ENCODE measurements at regions not wholly inside any gene's neighbourhood (a gene's known extent, or its start where the extent isn't known, plus 50 kb on each side); places are given as distances from the start of the nearest gene placed in this dataset.
"Not testable (repeated sequence)": the region's sequence is repeated elsewhere in the genome, so short reads cannot be mapped to it uniquely, and the experiment has no call there.

DNA sequence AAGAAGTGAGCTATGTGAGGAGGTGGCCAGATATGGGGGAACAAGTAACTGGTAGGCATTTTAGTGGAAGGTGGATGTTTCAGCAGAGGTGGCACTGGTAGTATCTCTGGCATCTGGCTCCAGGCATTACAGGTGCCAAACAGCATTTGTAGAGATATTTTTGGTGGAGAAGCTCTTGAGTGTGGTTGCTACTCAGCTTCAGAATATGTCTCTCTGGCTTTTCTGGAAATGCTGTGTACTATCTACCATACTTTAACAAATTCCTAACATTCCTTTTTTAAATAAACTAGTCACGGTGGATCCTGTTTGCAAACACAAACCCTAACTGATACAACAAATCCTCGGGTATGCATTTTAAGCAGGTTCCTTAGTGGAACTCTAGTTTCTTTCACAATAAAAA, 128.0 kb downstream of the BARX2 start:
- no peak for DNase-seq (ENCODE audit: low read depth)

- DNase-seq (ENCODE audit: low read depth): no peak
Measured at GRCh38 chr11:129505266-129505665, 129.6 kb downstream of the BARX2 start.

GRCh38 chr11:129508163-129508562, 132.5 kb downstream of the BARX2 start:
- DNase-seq (ENCODE audit: low read depth): no peak

GRCh38 chr11:129528296-129528695, 152.6 kb downstream of the BARX2 start:
- DNase-seq (ENCODE audit: low read depth): no peak

GRCh38 chr11:129530154-129530895, 154.7 kb downstream of the BARX2 start:
- DNase-seq (ENCODE audit: low read depth): no peak

DNA sequence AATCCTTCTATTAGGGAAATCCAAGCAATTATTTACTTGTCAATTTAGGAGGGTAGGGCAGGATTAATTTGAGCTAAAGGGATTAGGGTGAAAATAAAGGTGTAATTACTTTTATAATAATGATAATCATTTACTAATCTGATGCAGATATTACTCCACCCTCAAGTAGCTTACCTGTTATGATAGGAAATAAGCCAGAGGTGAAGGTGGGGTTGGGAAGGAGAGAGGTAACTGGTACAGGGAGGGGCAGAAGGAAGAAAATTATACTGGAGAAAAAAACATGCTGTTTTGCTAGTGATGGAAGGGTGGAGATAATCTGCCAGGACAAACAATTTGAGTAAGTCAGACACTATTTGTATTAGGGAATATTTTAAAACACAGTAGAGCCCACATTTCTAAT, 157.7 kb downstream of the BARX2 start:
- DNase-seq (ENCODE audit: low read depth): no peak

DNA sequence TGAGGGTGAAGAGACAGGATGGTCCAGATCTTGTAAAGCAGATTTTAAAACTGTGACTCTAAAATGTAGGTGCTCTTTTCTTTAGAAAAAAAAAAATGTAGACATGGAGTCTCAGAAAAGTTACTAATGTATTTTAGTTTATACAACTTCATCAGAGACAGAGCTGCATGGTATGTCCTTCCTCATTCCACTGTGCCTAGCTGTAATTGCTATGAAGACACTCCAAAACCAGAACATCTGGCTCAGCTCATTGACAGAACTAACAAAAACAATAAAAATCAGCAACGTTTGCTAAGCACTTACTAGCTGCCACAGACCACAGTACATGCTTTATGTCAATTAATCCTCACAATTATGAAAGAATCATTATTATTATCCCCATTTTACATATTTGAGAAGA, 160.7 kb downstream of the BARX2 start:
- DNase-seq (ENCODE audit: low read depth): no peak

DNA sequence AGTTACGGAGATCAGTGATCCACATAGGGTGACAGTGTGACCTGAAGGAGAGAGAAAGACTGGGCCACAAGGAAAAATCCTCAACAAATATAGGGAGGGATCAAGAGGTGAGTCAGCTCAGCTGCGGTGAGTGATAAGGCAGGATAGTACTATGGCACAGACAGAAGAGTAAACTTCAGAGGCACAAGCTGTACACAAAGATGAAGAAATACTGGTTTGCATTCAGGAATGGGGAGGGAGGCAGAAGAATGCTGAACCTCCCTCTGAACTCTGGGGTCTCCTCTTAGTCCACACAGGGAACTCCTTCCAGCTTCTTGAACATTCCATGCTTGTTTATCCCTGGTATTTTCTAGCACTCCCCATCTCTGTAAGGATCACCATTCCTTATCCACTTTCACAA, 162.7 kb downstream of the BARX2 start:
- no peak for DNase-seq (ENCODE audit: low read depth)

DNA sequence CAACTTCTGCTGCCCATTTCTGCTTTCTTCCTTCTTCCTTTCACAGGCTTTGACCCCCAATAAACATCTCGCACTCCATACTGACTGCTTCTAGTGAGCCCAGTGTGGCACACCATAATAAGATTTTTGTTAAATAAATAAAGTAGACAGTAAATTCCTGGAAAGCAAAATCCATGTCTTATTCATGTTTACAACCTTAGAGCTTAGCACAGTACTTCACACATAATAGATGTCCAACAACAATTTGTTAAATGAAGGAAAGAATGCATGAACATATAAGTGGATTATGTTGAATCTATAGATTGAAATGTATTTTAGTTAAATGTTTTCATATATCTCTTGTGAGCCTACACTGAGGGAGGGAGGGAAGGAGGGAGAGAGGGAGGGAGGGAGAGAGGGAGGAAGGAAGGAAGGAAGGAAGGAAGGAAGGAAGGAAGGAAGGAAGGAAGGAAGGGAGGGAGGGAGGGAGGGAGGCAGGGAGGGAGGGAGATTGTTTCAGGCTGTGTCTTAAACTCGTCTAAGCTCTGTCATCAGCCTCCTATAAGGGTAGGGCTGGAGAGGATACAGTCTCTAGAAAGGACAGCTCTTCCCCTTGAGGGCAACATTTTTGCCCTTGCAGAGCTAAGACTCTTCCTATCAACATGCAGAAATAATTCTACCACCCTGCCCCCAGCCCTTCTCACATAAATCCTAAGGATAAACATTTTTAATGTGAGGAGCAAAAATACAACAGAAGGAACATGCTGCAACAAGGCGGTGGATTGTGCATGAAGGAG, 168.1 kb downstream of the BARX2 start:
- no peak for DNase-seq (ENCODE audit: low read depth)

- no peak for DNase-seq (ENCODE audit: low read depth)
Measured at GRCh38 chr11:129544691-129545090, 169.0 kb downstream of the BARX2 start.

GRCh38 chr11:129546266-129546665, 170.6 kb downstream of the BARX2 start:
- no peak for DNase-seq (ENCODE audit: low read depth)

DNA sequence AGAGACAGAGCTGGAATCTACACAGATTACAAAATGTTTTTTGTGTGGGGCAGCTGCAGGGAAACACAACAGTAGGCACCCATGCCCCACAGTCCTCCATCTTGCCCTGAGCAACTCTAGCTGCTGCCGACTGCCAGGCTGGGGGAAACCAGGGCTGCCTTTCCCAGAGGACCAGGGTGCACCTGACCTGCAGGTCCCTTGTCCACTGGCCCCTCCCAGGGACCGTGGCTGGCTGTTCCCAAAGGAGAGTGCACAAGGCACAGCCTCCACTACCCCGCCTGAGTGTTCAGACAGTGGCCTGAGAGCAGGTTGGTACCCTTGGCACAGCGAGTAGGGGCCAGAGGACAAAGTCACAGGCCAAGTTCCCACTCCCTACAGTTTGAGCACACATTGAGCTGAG, 181.8 kb downstream of the BARX2 start:
- no peak for DNase-seq (ENCODE audit: low read depth)

DNA sequence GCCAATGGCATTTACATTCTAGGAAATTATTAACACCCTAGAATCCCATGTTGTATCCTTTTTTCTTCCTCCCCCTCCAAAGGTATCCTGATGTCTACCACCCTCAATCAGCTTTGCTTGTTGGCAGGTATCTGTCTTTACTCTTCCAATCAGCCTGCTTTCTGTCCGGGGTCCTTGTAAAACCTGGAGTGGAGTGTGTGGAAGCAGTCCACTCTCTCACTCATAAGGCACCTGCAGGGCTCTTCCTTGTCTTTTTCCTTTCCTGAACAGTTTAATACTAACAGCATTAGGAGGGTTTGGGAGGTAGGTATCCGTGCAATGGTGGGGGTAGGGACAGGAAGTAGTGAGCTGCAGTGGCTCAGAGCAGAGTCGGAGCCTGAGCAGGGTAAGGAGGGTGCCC, 193.4 kb downstream of the BARX2 start:
- DNase-seq (ENCODE audit: low read depth): no peak

DNA sequence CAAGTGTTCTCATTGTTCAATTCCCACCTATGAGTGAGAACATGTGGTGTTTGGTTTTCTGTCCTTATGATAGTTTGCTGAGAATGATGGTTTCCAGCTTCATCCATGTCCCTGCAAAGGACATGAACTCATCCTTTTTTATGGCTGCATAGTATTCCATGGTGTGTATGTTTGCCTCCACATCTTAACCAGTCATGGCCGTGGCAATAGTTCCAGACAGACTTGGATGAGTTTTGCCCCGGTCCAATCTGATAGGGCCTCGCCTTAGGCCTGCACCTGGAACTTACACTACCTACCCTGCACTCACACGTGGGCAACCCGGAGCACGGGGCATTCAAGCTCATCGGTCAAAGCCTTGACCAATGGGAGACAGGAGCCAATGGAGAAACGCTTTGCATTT, 197.0 kb downstream of the BARX2 start:
- not testable (repeated sequence) for DNase-seq (ENCODE audit: low read depth)

DNA sequence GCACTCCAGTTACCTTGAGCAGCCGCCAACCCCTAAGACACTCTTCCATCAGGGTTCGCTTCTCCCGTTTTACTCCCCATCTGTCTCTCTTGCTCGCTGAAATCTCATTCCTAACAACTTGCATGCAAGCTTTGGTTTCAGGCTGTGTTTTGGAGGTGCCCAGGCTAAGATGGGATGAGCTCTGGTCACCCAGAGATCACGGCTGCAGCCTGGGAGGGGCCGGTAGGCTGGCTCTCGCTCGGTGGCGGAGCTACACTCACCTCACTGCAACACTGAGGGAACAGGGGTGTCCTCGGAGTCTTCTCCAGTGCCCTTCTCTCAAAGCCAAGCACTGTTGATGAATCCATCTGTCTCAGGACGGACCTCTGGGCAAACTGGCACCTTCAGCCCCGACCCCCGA, 197.5 kb downstream of the BARX2 start:
- no peak for DNase-seq (ENCODE audit: low read depth)

- DNase-seq (ENCODE audit: low read depth): no peak
Measured at GRCh38 chr11:129574431-129574830, 198.8 kb downstream of the BARX2 start.

DNA sequence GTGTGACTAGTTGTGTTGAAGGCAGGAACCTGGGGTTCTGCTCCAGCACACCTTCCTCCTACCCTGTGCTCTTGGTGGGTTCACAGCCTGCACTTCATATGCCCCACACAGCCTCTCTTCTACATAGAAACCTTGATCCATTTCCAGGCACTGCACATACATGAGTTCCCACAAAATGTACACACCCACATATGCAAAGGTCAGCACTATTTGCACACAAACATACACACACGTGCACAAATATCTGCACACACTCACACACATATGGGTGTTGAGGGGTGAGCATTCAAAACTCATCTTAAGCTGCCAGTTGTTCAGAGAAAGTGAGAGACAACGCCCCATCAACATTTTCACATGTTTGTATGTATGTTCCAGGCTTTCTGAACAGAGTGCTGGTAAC, 201.0 kb downstream of the BARX2 start:
- no peak for DNase-seq (ENCODE audit: low read depth)

GRCh38 chr11:129578006-129578405, 202.4 kb downstream of the BARX2 start:
- DNase-seq (ENCODE audit: low read depth): no peak

DNA sequence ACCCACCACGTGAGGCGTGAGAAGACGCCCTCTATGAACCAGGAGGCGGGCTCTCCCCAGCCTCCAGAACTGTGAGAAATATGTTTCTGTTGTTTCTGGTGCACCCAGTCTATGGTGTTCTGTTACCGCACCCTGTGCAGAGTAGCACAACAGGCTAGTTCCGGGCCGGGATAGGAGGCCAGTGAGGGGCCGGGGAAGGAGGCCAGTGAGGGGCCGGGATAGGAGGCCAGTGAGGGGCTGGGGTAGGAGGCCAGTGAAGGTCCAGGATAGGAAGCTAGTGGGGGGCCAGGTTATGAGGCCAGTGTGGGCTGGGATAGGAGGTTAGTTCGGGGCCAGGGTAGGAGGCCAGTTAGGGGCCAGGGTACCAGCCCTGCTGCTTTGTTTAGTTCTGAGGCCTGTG, 204.6 kb downstream of the BARX2 start:
- DNase-seq (ENCODE audit: low read depth): no peak

GRCh38 chr11:129584316-129584715, 208.7 kb downstream of the BARX2 start:
- no peak for DNase-seq (ENCODE audit: low read depth)

GRCh38 chr11:129589190-129589860, 213.7 kb downstream of the BARX2 start:
- DNase-seq (ENCODE audit: low read depth): no peak

DNA sequence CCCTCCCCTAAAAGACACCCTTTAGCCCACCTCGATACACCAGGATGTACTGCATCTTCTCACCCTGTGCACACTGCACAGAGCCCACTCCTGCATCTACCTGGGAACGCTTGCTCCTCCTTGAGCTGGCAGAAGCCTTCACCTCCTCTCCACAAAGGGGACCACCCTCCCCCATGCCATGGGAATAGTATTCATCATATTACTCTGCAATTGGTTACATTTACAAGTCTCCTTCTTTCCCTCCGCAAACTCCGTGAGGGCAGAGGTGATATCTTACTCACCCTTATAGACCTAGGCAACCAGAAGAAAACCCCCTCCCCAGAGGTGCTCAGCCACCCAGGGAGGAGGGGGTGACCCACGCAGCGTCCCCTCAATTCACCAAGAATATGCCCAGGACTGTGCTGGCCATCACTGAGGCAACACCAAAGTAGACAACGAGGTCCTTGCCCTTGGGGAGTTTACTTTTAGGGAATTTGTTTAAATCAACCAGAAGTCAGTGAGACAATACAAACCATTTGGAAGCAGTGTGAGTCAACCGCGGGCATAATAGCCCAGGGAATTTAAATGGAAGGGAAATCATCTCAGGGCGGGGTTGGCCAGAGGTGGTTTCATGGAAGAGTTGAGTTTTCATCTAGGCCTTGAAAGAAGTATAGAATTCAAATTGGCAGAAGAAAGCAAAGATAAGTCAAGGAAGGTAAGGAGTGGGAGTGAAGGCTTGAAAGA, 214.5 kb downstream of the BARX2 start:
- DNase-seq (ENCODE audit: low read depth): no peak
